ENCODE measurements at regions not wholly inside any gene's neighbourhood (a gene's known extent, or its start where the extent isn't known, plus 50 kb on each side); places are given as distances from the start of the nearest gene placed in this dataset.
"Not testable (repeated sequence)": the region's sequence is repeated elsewhere in the genome, so short reads cannot be mapped to it uniquely, and the experiment has no call there.

GRCh38 chr6:157750973-157751372, 72.1 kb upstream of the SNX9 start:
- TF ChIP-seq POLR2A, CTCF (IDR thresholded peaks at IDR 0.05): not testable (repeated sequence)
